ENCODE measurements at regions not wholly inside any gene's neighbourhood (a gene's known extent, or its start where the extent isn't known, plus 50 kb on each side); places are given as distances from the start of the nearest gene placed in this dataset.

GRCh38 chr9:28487561-28487960, 914.3 kb upstream of the C9orf72 start:
- no peak for TF ChIP-seq CTCF (IDR thresholded peaks at IDR 0.05)
- no peak for TF ChIP-seq EZH2 (IDR thresholded peaks at IDR 0.05)

Measured in neural progenitor cell (in vitro differentiated cells).